Stimulated activated CD4-positive, alpha-beta T cell treated with anti-CD3 and anti-CD28 coated beads, Interleukin-1b, Interleukin-23, amount 100 ng/mL, for 1 hour (primary cell): ENCODE measurements at regions not wholly inside any gene's neighbourhood (a gene's known extent, or its start where the extent isn't known, plus 50 kb on each side); places are given as distances from the start of the nearest gene placed in this dataset.
"Not testable (repeated sequence)": the region's sequence is repeated elsewhere in the genome, so short reads cannot be mapped to it uniquely, and the experiment has no call there.

Source experiments
- DNase-seq, 2 donors: peaks; one replicate each; pipeline ENCODE4 v3.0.0-alpha.2; 2020; ENCODE audit warnings: low read depth in 2 of 2

- no peak for DNase-seq
Observed at GRCh38 chr1:221881805-221882581, 140.1 kb upstream of the DUSP10 start.

GRCh38 chr1:221880182-221880581, 138.3 kb upstream of the DUSP10 start:
- no peak for DNase-seq

GRCh38 chr1:221878134-221878533, 136.2 kb upstream of the DUSP10 start:
- DNase-seq: no peak

- no peak for DNase-seq
Observed at GRCh38 chr1:221877311-221877710, 135.4 kb upstream of the DUSP10 start.

GRCh38 chr1:221875004-221875330, 133.1 kb upstream of the DUSP10 start:
- DNase-seq: no peak

DNA sequence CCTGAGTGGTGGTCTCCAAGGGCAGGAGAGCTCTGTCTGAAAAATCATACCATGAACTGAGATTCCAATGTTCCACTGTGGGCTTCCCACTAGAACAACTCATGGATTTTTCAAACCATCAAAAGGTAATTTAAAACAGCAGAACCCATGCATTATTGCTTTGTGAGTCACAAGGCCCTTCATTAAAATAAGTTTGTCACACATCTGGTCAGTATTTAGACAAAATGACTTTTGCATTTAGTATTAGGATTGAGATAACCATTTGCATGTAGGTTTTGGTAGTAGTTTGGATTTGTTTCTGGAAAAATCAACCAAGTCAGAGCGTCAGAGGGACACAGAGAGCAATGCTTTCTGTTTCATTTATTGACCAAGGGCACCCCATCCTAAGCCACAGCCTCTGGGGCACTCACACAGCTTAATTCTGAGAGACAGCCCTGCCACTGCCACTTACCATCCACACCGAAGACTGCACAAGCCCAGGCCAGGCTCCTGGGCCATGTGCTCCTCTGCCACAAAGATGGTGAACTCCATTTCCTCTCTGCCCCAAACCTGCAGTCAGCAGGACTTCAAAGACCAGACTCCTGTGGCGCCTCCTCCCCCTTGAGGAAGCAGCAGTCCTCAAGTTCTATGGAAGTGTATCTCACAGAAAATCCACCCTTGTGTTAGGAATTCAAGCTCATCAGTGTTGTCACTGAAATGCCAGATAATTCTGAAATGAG, 132.6 kb upstream of the DUSP10 start:
- DNase-seq: no peak

DNA sequence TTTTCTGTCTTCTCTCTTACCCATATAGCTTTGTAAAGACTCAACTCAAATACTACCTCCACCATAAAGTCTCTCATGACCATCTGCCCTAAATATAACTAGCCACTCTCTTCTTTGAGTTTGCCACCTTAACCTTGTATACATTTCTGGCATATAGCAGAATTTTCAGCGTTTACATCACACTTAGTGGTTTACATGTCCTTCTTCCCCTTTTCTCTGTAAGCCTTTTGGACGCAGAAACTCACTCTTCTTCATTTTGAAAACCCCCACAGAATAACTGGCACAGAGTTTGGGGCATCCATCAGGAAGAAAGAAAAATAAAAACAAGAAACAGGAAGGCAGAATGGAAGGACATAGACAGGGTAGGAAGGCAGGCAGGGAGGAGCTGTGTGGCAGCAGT, 131.8 kb upstream of the DUSP10 start:
- no peak for DNase-seq

DNA sequence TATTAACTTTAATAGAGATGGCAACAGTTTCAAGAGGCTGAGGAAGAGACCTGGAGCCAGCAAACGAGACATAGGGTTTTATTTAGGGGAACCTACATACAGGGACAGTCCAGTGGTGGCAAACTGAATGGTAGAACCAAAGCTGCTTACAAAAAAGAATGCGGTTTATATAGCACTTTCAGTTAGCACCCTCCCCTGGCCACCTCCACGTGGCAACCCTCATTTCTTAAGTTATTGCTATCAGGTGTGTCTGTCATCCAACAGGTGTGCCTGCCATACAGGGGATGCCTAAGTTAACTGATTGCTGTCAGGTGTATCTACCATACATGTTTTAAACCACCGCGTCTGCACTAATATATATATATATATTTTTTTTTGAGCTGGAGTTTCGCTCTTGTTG, 129.2 kb upstream of the DUSP10 start:
- no peak for DNase-seq

GRCh38 chr1:221869779-221870178, 127.9 kb upstream of the DUSP10 start:
- DNase-seq: no peak

DNA sequence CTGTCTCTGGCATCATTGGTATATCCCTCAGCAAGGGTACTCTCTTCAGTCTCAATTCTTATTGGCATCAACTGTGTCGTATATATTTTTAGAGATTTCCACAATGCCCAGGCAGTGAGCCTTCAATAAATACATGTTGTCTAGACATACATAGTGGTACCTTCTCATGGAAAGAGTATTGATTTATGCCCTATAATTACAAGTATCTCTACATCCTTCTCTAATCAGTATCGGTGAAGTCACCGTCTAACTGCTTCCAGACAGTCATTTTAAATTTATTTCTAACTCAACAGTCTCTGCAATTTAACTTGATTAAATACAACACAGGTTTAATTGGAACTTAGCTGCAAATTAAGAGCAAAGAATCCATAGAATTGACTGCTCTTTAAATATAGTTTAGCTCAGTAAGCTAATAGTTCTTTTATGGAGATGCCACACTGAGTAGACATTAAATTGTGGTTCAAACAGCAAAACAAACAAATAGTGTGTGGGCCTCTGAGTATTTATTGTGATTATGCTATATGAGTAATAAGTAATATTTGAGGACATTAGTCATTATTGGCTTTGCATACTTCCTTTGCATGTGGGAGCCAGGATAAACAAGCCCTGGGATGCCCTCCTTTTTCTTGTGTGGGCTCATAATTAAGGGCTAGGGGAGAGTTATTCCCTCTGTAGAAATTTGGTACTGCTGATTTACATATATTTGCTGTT, 126.9 kb upstream of the DUSP10 start:
- no peak for DNase-seq

- DNase-seq: no peak
Observed at GRCh38 chr1:221867003-221867402, 125.1 kb upstream of the DUSP10 start.

- DNase-seq: no peak
Observed at GRCh38 chr1:221865808-221866207, 123.9 kb upstream of the DUSP10 start.

DNA sequence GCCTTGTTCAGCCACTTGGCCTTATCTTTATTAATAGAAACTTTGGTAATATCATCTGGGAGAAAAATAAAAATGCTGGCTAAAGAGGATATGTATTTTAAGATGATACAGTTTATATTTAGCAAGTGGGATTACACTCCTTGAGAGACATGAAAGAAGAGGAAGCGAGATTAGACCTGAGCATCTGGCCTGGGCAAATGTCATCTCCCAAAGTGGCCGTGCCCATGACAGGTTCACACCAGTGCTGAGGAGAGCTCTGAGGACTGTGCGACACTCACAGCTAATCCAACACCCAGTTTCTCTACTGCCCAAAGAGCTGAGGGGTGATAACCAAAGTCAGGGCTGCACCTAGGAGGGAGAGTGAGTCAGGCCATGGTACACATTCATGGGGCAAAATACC, 121.7 kb upstream of the DUSP10 start:
- DNase-seq: no peak

GRCh38 chr1:221862971-221863370, 121.1 kb upstream of the DUSP10 start:
- DNase-seq: no peak

- no peak for DNase-seq
Observed at GRCh38 chr1:221858818-221859611, 117.1 kb upstream of the DUSP10 start.

GRCh38 chr1:221857094-221857444, 115.2 kb upstream of the DUSP10 start:
- not testable (repeated sequence) for DNase-seq

GRCh38 chr1:221856228-221857093, 114.6 kb upstream of the DUSP10 start:
- DNase-seq: no peak

- DNase-seq: no peak
Observed at GRCh38 chr1:221855156-221855555, 113.3 kb upstream of the DUSP10 start.

- DNase-seq: no peak
Observed at GRCh38 chr1:221851336-221851735, 109.4 kb upstream of the DUSP10 start.

- DNase-seq: no peak
Observed at GRCh38 chr1:221850470-221851187, 108.7 kb upstream of the DUSP10 start.

DNA sequence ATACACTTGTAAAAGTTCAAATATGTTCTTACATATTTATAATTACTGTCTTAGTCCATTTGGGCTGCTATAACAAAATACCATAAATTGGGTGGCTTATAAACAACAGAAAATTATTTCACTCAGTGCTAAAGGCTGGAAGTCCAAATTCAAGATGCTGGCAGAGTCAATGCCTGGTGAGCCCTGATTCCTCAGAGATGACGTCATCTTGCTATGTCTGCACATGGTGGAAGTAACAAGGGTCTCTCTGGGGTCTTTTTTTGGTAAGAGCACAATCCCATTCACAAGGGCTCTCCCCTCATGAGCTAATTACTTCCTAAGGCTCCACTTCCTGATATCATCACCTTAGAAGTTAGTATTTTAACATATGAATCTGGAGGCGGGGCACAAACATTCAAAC, 108.0 kb upstream of the DUSP10 start:
- no peak for DNase-seq
